Endothelial cell of umbilical vein (primary cell): ENCODE measurements at regions not wholly inside any gene's neighbourhood (a gene's known extent, or its start where the extent isn't known, plus 50 kb on each side); places are given as distances from the start of the nearest gene placed in this dataset.

ENCODE experiments used
- BruUV-seq: library from RNA; stranded (reverse); fragments of 400-500 nt; replicated peaks from 2 replicates; lab custom pipeline; 2021; lab: Mats Ljungman, UMichigan
- CTCF ChIA-PET: fragments of 300-600, 350-600 bp; sonication (Branson Sonifier 250); formaldehyde crosslinking; loops from one replicate; lab custom pipeline; 2021; ENCODE audit warnings: antibody characterized with exemption, inconsistent platforms; lab: Charles Lee
- POLR2A ChIA-PET: fragments of 300-600, 350-600 bp; sonication (Branson Sonifier 250); formaldehyde crosslinking; loops from one replicate; lab custom pipeline; 2021; ENCODE audit warnings: antibody characterized with exemption, inconsistent platforms; lab: Charles Lee
- DNase-seq: peaks from one replicate; pipeline ENCODE4 v3.0.0-alpha.2; 2011; ENCODE audit warnings: low read depth, low spot score
- FAIRE-seq: peaks from 2 replicates; lab custom pipeline; 2011; peaks lifted over from hg19 to GRCh38; lab: Jason Lieb, UNC
- H2AFZ ChIP-seq: 2 replicates; pipeline ENCODE4 v1.6.0; 2012; ENCODE audit warnings: low read depth, low read length, control low read depth, inconsistent platforms
- H3K27ac ChIP-seq: 2 replicates; pipeline ENCODE4 v1.5.1; 2011; ENCODE audit warnings: low read depth, mild to moderate bottlenecking, control low read depth, low read length, moderate library complexity; ENCODE audit not compliant: insufficient read depth
- H3K27me3 ChIP-seq, 2 experiments: 2 replicates each; pipeline versions ENCODE4 v1.6.0 to v1.6.1; 2011; ENCODE audit warnings: low read length in 2 of 2, mixed read lengths in 1 of 2; ENCODE audit not compliant: control insufficient read depth in 2 of 2, insufficient read depth in 2 of 2
- H3K36me3 ChIP-seq, 2 experiments: 2 replicates in 1 of 2; 3 replicates in 1 of 2; pipeline ENCODE4 v1.5.1; 2011; ENCODE audit warnings: low read length in 2 of 2, mild to moderate bottlenecking in 1 of 2, moderate library complexity in 1 of 2; ENCODE audit not compliant: control insufficient read depth in 2 of 2, insufficient read depth in 2 of 2; ENCODE audit errors: extremely low read depth in 1 of 2
- H3K4me1 ChIP-seq: 3 replicates; pipeline ENCODE4 v1.5.1; 2011; ENCODE audit warnings: mild to moderate bottlenecking, low read length; ENCODE audit not compliant: control insufficient read depth, insufficient read depth; ENCODE audit errors: extremely low read depth
- H3K4me2 ChIP-seq: 2 replicates; pipeline ENCODE4 v1.6.1; 2011; ENCODE audit warnings: low read length, control low read depth, mixed read lengths; ENCODE audit not compliant: insufficient read depth
- H3K4me3 ChIP-seq, 3 experiments: fragments of 200-600 bp in 1 of 3; sonication (generic), shearing (Covaris generic) in 1 of 3; replicated peaks in 1 of 3; 2 replicates each; pipeline ENCODE4 v1.5.1; 2011 to 2016; ENCODE audit warnings: control low read depth in 3 of 3, low read length in 3 of 3, mild to moderate bottlenecking in 2 of 3, inconsistent platforms in 1 of 3, low read depth in 1 of 3, moderate library complexity in 1 of 3; ENCODE audit not compliant: insufficient read depth in 1 of 3
- H3K79me2 ChIP-seq: 2 replicates; pipeline ENCODE4 v1.6.0; 2012; ENCODE audit warnings: low read length, inconsistent platforms; ENCODE audit not compliant: control insufficient read depth, insufficient read depth
- H3K9ac ChIP-seq: replicated peaks from 2 replicates; pipeline ENCODE3; 2011; ENCODE audit warnings: low read length, control low read depth; ENCODE audit not compliant: insufficient read depth; ENCODE audit errors: extremely low read depth
- H3K9me1 ChIP-seq: replicated peaks from 3 replicates; pipeline ENCODE4 v1.6.0; 2011; ENCODE audit warnings: mild to moderate bottlenecking, low read length; ENCODE audit not compliant: control insufficient read depth, insufficient read depth; ENCODE audit errors: extremely low read depth
- H3K9me3 ChIP-seq: replicated peaks from 2 replicates; pipeline ENCODE4 v1.5.1; 2012; ENCODE audit warnings: low read length, inconsistent platforms; ENCODE audit not compliant: control insufficient read depth, insufficient read depth
- H4K20me1 ChIP-seq: replicated peaks from 2 replicates; pipeline ENCODE3; 2011; ENCODE audit warnings: mild to moderate bottlenecking, low read length; ENCODE audit not compliant: control insufficient read depth, insufficient read depth; ENCODE audit errors: extremely low read depth
- CTCF ChIP-seq, 2 donors: IDR thresholded peaks; 1 replicate in 1 of 2; 2 replicates in 1 of 2; pipeline ENCODE4 v1.5.1; 2011; ENCODE audit warnings: low read length in 2 of 2, mild to moderate bottlenecking in 2 of 2, moderate library complexity in 2 of 2, control low read depth in 1 of 2, inconsistent platforms in 1 of 2, low read depth in 1 of 2; ENCODE audit not compliant: insufficient read depth in 1 of 2; ENCODE audit errors: extremely low read depth in 1 of 2
- EZH2 ChIP-seq: IDR thresholded peaks from 2 replicates; pipeline ENCODE4 v1.6.1; 2012; ENCODE audit warnings: borderline replicate concordance, low read depth, mild to moderate bottlenecking, moderate library complexity, low read length, inconsistent platforms; ENCODE audit not compliant: severe bottlenecking
- JUN ChIP-seq: IDR thresholded peaks from 2 replicates; pipeline ENCODE4 v1.6.1; 2011; ENCODE audit warnings: borderline replicate concordance, low read depth; ENCODE audit not compliant: insufficient read length, insufficient read depth
- MAX ChIP-seq: IDR thresholded peaks from 2 replicates; pipeline ENCODE4 v1.6.1; 2011; ENCODE audit not compliant: insufficient read depth, insufficient read length
- MYC ChIP-seq: IDR thresholded peaks from one replicate; pipeline ENCODE4 v1.6.1; 2011; ENCODE audit warnings: mild to moderate bottlenecking, low read depth, low read length
- dilution Hi-C: fragments of 300-500 bp; cut with MboI; formaldehyde crosslinking; loops from one replicate; pipeline ENCODE4 v1.15.0; 2019; ENCODE audit warnings: low sequenced_read_pairs; ENCODE audit not compliant: extremely low pct_ligation_motif_present
- intact Hi-C: fragments of 100-400 bp; cut with micrococcal nuclease; formaldehyde crosslinking; loops from one replicate; pipeline ENCODE4 v1.10.0; 2022

GRCh38 chr7:16271355-16271915, 149.9 kb downstream of the CRPPA start:
- FAIRE-seq (no peak), DNase-seq (no peak)
- CTCF ChIA-PET: no interaction called here
- Histone ChIP-seq H3K9ac (no peak overlapping the region), H3K27ac (no peak overlapping the region), H3K79me2 (no peaks in the 10 kb centered on the region), H2AFZ (no peak overlapping the region), H3K4me1 (no peaks in the 10 kb centered on the region), H3K9me1 (no peaks in the 10 kb centered on the region), H3K4me2 (no peak overlapping the region), H3K36me3 (no peaks in the 10 kb centered on the region), H3K4me3 (no peak overlapping the region), H3K9me3 (no peaks in the 10 kb centered on the region), H4K20me1 (no peaks in the 10 kb centered on the region), H3K27me3 (no peaks in the 10 kb centered on the region)
- dilution Hi-C loops: no loop called here
- POLR2A ChIA-PET: no interaction called here
- intact Hi-C loops: no loop called here
- BruUV-seq: no TSS peak
- TF ChIP-seq JUN: no peak
- no peak for TF ChIP-seq CTCF (IDR thresholded peaks at IDR 0.05; ENCODE audit: extremely low read depth in 1 of 2, insufficient read depth in 1 of 2, low read depth in 1 of 2, low read length in 2 of 2)

- H3K79me2 ChIP-seq: no peaks in the 10 kb centered on the region
- no peaks in the 10 kb centered on the region for H3K4me1 ChIP-seq
- intact Hi-C loops: no loop called here
- ChIA-PET CTCF (no interaction called here), POLR2A (no interaction called here)
- TF ChIP-seq MYC (no peak), EZH2 (no peak), MAX (no peak), CTCF (IDR thresholded peaks at IDR 0.05; ENCODE audit: extremely low read depth in 1 of 2, insufficient read depth in 1 of 2, low read depth in 1 of 2, low read length in 2 of 2) (no peak)
- dilution Hi-C loops: no loop called here
- H3K27ac ChIP-seq: no peak overlapping the region
- no peaks in the 10 kb centered on the region for H3K9me3 ChIP-seq
- H3K9me1 ChIP-seq: no peaks in the 10 kb centered on the region
- H2AFZ ChIP-seq: no peak overlapping the region
- H3K4me3 ChIP-seq: no peak overlapping the region
- FAIRE-seq (no peak), DNase-seq (no peak)
- H3K4me2 ChIP-seq: no peak overlapping the region
- no peaks in the 10 kb centered on the region for H3K27me3 ChIP-seq
- no TSS peak for BruUV-seq
- H3K9ac ChIP-seq: no peak overlapping the region
- H4K20me1 ChIP-seq: no peaks in the 10 kb centered on the region
- no peaks in the 10 kb centered on the region for H3K36me3 ChIP-seq
Observed at GRCh38 chr7:16270844-16271243, 150.5 kb downstream of the CRPPA start.
